ENCODE measurements at regions not wholly inside any gene's neighbourhood (a gene's known extent, or its start where the extent isn't known, plus 50 kb on each side); places are given as distances from the start of the nearest gene placed in this dataset.

DNA sequence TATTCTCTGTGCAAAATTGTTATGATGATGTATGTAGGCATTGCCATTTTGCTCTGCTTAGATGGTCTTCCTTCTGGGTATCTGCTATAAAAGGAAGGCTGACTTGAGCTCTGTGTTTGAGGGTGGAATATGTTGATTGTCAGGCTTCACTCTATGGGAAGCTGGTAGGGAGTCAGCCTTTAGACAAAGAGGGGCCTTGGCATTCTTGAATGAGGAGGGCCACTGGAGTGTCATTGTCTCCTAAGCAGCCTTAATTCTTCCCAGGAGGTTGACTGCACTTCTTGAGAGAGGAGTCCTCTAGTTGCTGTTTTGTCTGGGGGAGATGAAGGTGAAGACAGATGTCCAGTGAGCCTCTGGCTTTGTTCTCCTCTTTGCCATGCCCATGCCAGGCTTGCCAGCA is 266.8 kb downstream of the KCNRG start:
- TF ChIP-seq CTCF (conservative IDR thresholded peaks at IDR 0.05 in 1 of 2, IDR thresholded peaks at IDR 0.05 in 1 of 2; ENCODE audit: low read depth in 1 of 2, low read length in 2 of 2) (no peak), EZH2 (IDR thresholded peaks at IDR 0.05; ENCODE audit: low read length, missing control alignments) (no peak)

Data from fibroblast of lung (primary cell).